ENCODE measurements at regions not wholly inside any gene's neighbourhood (a gene's known extent, or its start where the extent isn't known, plus 50 kb on each side); places are given as distances from the start of the nearest gene placed in this dataset.

DNA sequence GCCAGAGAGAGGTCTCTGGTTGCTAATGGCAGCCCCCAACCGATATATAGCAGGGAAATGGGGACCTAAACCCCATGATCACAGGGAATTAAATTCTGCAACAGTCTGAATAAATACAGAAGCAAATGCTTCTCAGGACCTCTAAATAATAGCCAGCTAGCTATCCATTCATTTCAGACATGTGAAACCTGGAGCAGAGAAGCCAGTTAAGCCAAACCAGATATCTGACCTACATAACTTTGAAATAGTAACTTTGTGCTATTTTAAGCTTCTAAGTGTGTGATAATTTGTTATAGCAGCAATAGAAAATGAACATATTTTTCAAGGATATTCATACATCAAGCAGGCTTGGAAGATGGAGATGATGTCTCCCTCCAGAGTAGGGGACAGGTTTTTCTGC is 1062.9 kb upstream of the CADM2 start:
- no peak for DNase-seq (ENCODE audit: low spot score)

DNA sequence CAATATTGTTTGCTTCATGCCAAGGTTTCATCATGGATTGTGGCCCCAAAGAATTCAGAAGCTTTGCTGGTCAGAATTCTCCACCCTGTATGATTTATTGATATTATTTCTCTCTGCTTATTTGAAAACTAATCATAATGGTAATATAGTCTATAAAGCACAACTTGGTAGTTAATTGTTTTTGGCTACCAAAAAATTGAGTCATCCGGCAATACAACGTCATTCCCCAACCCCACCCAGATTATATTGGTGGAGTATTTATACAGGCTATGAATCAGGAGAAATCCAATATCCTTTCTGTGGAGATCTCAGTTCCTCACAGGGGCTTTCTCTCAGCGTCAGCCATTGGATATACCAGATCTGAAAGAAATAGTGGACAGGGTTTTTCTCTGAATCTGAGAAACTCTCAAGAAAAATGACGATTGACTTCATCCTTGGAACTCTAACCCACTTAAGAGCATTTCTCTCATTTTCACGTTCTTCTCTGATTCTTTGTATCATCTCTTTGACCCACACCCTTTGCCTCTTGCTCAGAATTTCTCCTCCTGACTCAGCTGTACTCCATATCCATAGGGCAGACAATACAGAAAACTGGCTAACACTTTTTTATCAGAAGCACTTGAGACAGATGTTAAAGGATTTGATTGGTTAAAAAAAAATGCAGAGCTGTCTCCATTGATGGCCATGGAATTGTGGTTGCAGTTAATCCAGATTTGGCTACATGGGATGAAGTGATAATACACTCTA is 1055.8 kb upstream of the CADM2 start:
- DNase-seq (ENCODE audit: low spot score), result no peak

DNA sequence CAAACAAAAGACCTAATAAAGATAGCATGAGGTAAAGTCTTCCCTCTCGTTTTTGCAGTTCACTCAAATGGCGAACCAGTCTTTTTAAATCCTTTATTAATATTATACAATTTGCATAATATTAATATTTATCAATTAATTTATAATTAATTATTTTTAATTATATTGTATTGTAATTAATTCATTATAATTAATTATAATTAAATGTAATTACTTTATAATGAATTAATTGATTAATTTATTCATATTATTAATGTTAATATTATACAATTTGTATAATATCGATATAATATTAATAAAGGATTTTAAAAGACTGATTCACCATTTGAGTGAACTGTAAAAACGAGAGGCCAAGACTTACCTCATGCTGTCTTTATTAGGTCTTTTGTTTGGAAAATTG is 1045.4 kb upstream of the CADM2 start:
- DNase-seq (ENCODE audit: low spot score), result no peak

DNA sequence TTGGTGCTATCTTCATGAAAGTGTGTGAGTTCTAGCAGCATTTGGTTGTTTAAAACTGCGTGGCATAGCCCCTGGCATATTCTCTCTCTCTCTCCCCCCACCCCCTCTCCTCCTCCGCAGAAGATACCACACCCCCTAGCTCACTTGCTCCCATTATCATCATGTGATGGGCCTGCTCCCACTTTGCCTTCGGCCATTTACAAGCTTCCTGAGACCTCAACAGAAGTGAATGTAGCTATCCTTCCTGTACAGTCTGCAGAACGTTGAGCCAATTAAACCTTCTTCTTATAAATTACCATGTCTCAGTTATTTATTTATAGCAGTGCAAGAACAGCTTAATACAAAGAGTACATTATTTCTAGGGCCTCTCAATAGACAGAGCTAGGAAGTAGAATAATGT is 1032.5 kb upstream of the CADM2 start:
- no peak for DNase-seq (ENCODE audit: low spot score)

DNA sequence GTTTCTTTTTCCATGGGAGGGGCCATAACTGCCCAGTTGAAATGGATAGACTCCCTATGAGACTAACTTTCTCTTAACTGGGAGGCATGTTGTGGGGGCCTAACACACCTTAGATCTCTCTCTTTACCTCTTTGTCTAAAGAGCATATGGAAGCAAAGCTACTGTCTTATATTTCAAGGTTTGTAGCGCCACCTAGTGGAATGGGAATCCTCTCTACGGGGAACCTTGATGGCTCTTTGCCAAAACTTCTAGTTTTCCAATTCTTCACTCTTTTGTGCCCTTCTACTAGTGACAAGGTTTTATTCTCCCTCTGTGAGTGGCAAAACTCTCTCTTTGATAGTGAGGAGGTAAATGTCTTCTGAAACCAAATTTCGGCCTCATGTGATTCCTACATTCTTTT is 1030.4 kb upstream of the CADM2 start:
- peak; percentile 70 for DNase-seq (ENCODE audit: low spot score)

DNA sequence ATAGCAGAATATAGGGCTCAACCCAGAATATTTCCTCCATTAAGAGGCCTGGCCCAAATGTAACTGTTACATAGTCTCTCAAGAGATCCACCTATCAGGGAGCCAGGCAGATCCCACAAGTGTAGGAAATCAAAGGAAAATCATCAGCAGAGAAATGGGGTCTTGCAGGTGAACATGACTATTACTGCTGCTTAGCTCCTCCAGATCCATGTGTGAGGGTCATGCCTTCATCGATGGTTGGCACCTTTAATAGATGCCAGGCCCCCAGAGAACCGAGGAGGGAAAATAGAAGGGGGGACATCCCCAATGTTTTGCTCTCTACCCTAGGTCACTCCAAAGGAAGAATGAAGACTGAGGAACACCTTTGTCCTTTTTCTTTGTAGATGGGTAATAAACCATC is 1029.9 kb upstream of the CADM2 start:
- no peak for DNase-seq (ENCODE audit: low spot score)

DNA sequence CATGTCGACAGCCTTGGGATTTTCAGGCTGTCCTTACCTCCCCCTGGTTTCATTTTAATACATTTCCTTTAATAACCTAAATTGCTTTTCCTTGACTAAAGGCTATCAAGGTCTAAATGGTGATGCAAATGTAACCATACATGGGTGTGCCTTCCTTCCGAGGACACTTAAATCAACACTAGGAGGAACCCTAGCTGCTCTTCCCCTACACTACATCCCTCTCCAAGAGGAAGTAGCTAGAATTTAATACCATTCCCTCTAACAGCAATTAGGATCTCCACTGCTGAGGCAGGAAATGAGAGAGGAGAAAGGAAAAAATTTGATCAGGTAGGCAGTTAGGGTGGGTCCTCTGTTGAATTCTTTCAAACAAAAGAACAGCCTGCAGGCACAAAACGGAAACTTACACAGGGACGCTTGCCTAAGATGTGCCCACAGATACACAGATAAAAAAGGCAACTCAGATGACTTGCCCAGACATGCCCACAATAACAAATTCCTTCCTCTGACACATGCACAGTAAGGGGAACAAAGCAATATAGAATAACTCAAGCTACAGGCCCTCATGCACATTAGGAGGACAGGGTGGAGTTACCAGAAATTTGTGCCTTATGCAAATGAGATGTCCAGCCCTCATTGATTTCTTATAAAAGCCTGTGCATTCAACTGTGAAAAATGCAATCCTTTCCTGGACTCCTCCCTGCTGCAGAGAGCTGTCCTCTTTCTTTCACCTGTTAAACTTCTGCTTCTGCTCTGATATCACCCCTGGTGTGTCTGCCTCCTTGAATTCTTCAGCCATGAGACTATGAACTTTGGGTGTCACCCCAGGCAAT is 1024.4 kb upstream of the CADM2 start:
- no peak for DNase-seq (ENCODE audit: low spot score)

DNA sequence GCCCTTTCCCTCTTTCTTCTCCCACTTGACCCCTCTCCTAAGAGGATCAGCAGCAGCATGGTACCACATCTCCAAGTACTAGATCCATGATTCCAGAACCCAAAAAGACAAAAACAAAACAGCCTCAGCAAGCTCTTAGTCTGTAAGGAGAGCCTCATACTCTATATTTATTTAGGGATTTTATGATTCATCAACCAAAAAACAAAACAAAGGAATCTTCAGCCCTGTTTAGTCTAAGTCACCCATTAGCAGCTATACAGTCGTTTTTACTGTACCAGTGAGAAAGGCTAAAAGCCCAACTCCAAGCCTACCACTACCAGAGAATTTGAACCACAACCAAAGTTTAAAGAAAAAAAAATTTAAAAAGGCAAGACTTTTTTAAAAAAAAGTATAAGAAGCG is 1020.3 kb upstream of the CADM2 start:
- DNase-seq (ENCODE audit: low spot score), result no peak

DNA sequence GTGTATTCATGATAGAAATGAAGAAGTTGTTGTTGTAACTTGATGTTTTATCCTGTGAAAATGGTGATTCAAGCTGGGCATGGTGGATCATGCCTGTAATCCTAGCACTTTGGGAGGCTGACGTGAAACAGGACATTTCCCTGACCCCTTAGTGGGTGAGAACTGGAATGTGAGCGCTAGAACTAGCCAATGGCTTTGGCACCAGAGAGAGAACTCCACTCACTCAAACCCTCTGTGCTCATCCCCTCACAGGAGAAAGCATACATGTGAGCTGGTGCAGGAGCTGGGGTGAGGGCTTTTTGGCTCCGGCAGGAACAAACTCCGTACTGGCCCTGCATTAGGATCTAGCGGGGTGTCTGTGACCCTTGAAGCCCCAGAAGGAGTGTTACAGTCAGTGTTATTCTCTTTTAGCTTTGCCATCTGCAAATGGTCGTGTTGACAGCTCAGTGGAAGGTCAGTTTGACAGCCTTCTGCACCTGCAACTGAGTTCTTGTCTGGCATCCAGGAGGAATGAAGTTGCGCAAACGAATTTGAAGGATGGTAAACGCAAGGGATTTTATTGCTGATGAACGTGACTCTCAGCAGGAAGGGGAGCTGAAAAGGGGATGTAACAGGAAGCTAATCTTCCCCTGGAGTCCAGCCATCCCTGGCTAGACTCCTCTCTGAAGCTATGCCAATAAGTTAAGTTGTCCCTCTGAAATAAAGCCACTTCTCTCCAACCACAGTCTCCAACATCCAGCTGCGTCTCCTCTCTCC is 1016.6 kb upstream of the CADM2 start:
- no peak for DNase-seq (ENCODE audit: low spot score)

DNA sequence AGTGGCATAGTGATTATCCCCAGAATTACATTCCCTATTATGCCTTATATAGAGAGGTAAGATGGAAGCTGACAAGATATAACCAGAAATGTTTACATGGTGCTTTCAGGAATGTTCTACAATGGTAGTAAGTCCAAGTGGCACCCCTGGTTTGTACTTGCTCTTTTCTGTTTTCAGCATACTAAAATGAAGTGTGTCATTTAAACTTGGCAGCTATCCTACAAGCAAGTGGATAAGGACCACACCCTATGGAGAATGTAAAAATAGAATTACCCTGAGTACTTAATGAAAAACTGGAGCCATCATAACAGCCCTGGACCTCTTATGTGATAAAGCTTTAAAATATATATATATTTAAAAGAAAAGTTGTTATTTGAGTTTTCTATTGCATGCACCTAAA is 1012.7 kb upstream of the CADM2 start:
- DNase-seq (ENCODE audit: low spot score), result no peak

DNA sequence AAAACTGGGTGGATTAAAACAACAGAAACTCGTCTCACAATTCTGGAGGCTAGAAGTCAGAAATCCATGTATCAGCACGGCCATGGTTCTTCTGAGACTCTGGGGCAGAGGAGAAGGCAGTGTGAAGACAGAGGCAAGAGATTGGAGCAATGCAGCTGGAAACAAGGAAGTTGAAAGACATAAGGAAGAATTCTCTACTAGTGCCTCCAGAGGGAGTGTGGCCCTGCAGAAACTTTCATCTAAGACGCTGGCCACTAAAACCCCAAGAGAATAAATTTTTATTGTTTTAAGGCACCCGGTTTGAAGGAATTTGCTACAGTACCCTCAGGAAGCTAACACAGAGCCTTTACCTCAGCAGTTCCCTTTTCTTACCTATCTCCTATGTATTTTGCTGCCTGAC is 1012.2 kb upstream of the CADM2 start:
- no peak for DNase-seq (ENCODE audit: low spot score)

DNA sequence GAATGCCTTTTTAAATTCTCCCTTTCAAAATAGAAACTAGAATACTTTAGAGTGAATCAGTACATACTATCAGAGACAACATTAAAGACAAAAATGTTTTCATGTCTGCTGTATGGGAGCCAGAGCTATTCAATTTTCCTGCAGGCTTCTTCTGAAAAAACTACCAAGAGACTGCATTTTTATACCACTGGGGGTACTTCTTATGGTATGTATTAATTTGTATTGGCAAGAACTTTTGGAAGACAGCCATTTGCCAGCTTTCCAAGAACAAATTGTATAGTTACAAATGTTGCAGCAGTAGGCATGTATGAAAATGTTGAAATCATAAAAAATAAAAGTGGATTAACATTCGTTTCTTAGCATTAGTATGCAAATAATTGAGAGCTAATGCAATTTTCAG is 1010.0 kb upstream of the CADM2 start:
- no peak for DNase-seq (ENCODE audit: low spot score)

DNA sequence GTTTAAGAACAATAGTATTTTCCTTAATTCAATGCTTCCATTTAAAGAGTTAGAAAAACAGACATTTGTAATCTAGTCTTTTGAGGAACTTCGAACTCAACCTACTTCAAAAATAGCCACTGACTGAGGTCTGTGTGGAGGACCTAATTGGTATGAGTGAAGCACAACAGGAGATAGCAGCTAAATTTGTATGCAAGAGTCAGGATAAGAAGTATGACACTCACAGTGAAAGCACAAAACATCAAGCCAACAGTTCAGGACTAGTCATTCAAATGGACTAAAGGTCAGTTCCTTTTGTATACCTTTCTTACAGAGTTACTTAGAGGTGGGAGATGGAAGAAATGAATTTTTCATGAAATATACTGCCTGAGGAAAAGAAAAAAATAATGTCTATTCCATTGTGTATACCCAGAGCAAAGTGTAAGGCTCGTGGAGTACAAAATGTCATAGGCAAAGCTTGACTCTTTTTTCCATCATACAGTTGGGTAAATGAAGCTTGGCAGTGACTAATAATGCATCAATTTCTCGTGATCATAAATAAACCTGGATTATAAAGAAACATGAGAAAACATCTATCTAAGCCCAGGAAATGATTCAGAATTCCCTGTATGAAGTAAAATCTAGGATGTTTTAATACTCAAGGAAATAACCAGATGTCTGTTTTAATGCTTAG is 1005.2 kb upstream of the CADM2 start:
- no peak for DNase-seq (ENCODE audit: low spot score)

DNA sequence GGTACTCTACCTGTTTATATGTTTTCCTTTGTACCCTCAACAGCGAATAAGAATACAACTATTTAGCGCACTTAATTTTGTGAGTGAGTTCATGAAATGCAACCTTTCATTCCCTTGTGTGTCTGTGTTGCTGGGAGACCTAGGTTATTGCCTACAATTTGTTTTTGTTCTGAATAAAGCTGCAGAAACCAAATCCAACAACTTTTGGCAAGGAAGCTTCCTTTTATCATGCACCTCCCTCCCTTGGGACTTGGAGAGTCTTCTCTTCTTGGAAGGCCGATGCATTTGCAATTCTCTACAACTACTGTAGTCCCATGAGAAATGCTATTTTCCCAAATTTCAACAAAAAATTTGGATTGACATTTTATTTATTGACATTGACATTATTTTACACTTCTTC is 1002.4 kb upstream of the CADM2 start:
- no peak for DNase-seq (ENCODE audit: low spot score)

DNA sequence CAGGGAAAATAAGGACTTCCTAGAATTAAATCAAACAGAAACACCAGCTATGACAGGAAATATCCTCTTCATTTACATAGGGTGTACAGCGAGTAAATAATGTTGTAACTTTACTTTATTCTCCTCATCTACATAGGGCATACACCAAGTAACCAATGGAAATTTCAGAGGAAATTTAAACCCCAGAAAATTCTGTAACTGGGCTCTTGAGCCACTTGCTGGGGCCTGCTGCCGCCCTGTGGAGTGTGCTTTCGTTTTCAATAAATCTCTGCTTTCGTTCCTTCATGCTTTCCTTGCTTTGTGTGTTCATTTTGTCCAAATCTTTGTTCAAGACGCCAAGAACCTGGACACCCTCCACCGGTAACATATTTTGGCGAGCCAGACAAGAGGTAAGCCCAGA is 990.4 kb upstream of the CADM2 start:
- DNase-seq (ENCODE audit: low spot score), result no peak

DNA sequence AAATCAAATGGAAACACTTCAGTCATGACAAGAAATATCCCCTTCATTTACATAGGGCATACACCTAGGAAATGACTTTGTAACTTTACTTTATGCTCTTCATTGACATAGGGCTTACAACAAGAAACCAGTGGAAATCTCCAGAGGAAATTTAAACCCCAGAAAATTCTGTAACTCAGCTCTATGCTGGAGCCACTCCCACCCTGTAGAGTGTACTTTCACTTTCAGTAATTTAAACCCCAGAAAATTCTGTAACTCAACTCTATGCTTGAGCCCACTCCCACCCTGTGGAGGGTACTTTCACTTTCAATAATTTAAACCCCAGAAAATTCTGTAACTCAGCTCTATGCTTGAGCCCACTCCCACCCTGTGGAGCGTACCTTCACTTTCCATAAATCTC is 987.1 kb upstream of the CADM2 start:
- DNase-seq (ENCODE audit: low spot score), result no peak

DNA sequence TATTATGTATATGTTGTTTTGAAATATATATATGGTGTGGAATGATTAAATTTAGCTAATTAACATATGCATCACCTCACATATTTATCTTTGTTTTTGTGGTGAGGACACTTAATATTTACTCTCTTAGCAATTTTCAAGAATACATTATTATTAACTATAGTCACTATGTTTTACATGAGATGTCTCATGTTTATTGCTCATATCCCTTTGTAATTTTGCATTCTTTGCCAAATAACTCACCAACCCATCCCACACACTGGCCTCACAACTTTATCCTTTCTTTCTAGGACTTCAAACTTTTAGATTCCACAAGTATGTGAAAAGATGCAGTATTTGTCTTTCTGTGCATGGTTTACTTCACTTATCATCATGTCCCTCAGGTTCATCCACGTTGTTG is 950.2 kb upstream of the CADM2 start:
- DNase-seq (ENCODE audit: low spot score), result no peak

DNA sequence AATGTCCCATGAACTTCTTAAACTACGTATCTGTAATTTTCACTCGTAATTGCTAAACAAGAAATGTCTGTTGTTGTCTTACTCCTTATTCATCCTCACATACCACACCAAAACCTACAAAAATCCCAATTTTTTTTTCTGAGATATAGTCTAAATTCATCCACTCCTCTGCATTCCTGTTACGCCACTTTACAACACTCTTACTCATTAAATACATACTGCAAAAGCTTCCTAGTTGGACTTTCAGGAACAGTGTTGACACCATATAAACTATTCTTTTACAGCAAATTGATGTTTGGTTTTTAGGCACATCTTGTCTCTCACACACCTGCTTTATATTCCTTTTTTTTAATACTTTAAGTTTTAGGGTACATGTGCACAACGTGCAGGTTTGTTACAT is 934.9 kb upstream of the CADM2 start:
- DNase-seq (ENCODE audit: low spot score), result no peak

DNA sequence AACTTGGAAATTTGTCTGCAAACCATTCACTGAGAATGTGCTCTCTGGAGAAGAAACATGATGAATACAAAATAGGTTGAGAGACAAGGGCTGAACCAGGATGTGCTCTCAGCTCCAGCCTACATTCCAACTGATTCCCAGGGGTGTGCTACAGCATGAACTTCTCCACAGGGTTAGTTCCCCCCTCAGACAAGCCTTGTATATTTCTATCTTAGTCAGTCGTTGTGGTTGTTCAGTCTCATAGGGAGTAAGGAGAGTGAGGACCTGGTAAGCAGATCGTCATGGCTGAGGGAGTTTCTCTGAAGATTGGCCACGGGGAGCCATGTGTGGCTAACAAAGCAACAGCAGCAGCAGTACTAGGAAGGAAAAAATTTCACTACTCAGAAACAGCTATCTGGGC is 919.7 kb upstream of the CADM2 start:
- no peak for DNase-seq (ENCODE audit: low spot score)

DNA sequence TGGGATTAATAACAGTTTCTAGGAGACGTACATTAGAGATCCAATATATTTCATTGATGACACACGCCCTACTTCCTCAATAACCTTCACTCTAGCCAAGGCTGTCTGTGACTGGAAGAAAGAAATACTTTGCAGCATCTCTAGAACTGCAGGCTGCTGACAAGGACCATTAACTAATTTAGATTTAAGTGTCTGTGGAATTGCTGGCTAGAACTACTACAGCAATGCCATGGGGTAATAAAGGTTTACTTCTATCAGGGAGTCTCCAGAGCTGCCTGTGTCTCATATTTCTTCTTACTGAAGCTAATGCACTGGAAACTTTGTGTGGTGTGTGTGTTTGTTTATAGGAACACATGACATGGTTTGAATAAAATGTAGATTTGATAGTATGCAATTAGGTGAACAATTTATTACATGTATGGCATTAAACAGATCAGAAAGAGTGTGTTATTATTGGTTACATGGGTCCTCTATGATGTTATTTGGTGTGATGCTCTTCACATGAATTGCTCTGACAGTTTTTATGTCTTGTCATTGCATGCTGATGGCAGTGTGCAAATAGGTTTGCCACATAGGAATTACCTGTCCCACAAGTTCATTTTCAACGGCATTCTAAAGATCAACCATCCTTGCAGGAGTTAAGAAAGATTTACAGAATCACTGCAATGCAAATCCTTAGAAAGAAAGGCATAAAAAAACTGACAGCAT is 916.2 kb upstream of the CADM2 start:
- no peak for DNase-seq (ENCODE audit: low spot score)

DNA sequence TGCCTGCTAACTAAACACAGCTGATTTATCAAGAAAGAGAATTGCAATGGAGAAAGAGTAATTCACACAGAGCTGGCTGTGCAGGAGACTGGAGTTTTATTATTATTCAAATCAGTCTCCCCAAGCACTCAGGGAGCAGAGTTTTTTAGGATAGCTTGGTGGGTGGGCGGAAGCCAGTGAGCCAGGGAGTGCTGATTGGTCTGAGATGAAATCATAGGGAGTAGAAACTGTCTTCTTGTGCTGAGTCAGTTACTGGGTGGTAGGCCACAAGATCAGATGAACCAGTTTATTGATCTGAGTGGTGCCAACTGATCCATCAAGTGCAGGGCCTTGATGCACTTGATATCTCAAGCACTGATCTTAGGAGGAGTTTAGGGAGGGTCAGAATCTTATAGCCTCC is 891.9 kb upstream of the CADM2 start:
- DNase-seq (ENCODE audit: low spot score), result no peak

DNA sequence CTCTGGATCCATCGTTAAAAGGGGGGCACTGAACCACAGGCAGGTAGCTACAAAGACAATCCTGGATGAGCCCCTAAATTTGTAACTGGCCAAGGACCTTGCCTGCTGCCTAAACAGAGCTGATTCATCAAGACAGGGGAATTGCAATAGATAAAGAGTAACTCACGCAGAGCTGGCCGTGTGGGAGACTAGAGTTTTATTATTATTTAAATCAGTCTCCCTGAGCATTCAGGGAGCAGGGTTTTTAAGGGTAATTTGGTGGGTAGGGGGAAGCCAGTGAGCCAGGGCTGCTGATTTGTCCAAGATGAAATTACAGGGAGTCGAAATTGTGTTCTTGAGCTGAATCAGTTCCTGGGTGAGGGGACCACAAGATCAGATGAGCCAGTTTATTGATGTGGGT is 885.1 kb upstream of the CADM2 start:
- DNase-seq (ENCODE audit: low spot score), result no peak

Data from NAMALWA (cell line).